ENCODE measurements at regions not wholly inside any gene's neighbourhood (a gene's known extent, or its start where the extent isn't known, plus 50 kb on each side); places are given as distances from the start of the nearest gene placed in this dataset.

GRCh38 chr5:115024922-115025321 is 144.8 kb downstream of the TRIM36 start:
- TF ChIP-seq CTCF (IDR thresholded peaks at IDR 0.05), result no peak
- TF ChIP-seq POLR2A (IDR thresholded peaks at IDR 0.05), result no peak

Measured in breast epithelium (tissue), 3 donors.